Upper lobe of left lung (tissue), 4 donors: ENCODE measurements at regions not wholly inside any gene's neighbourhood (a gene's known extent, or its start where the extent isn't known, plus 50 kb on each side); places are given as distances from the start of the nearest gene placed in this dataset.
"Not testable (repeated sequence)": the region's sequence is repeated elsewhere in the genome, so short reads cannot be mapped to it uniquely, and the experiment has no call there.

Experiments used
- EP300 ChIP-seq, 4 donors: sonication (generic); formaldehyde crosslinking; IDR thresholded peaks; one replicate each; pipeline ENCODE4 v1.5.1; 2017; ENCODE audit warnings: antibody characterized with exemption in 4 of 4, control low read depth in 2 of 4
- POLR2A ChIP-seq, 4 donors: fragments of 450-650 bp; IDR thresholded peaks; one replicate each; pipeline ENCODE4 v1.5.1; 2016 to 2017; ENCODE audit warnings: antibody characterized with exemption in 4 of 4, mild to moderate bottlenecking in 2 of 4
- TF ChIP-seq, protein P1 (sequence below), 6 experiments: fragments of 450-650 bp in 4 of 6; fragments of 200-600 bp in 2 of 6; sonication (generic) in 2 of 6; IDR thresholded peaks; one replicate each; pipeline ENCODE4 v1.5.1; 2016 to 2019; ENCODE audit warnings: antibody characterized with exemption in 6 of 6

DNA sequence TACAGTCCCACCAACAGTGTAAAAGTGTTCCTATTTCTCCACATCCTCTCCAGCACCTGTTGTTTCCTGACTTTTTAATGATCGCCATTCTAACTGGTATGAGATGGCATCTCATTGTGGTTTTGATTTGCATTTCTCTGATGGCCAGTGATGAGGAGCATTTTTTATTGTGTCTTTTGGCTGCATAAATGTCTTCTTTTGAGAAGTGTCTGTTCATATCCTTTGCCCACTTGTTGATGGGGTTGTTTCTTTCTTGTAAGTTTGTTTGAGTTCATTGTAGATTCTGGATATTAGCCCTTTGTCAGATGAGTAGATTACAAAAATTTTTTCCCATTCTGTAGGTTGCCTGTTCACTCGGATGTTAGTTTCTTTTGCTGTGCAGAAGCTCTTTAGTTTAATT is 218.9 kb downstream of the SPANXN4 start:
- TF ChIP-seq, protein P1, sequence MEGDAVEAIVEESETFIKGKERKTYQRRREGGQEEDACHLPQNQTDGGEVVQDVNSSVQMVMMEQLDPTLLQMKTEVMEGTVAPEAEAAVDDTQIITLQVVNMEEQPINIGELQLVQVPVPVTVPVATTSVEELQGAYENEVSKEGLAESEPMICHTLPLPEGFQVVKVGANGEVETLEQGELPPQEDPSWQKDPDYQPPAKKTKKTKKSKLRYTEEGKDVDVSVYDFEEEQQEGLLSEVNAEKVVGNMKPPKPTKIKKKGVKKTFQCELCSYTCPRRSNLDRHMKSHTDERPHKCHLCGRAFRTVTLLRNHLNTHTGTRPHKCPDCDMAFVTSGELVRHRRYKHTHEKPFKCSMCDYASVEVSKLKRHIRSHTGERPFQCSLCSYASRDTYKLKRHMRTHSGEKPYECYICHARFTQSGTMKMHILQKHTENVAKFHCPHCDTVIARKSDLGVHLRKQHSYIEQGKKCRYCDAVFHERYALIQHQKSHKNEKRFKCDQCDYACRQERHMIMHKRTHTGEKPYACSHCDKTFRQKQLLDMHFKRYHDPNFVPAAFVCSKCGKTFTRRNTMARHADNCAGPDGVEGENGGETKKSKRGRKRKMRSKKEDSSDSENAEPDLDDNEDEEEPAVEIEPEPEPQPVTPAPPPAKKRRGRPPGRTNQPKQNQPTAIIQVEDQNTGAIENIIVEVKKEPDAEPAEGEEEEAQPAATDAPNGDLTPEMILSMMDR (IDR thresholded peaks at IDR 0.05) = not testable (repeated sequence)
- not testable (repeated sequence) for TF ChIP-seq POLR2A, EP300 (IDR thresholded peaks at IDR 0.05)
